Stomach (tissue), 4 donors: ENCODE measurements at regions not wholly inside any gene's neighbourhood (a gene's known extent, or its start where the extent isn't known, plus 50 kb on each side); places are given as distances from the start of the nearest gene placed in this dataset.

ENCODE experiments used
- POLR2AphosphoS5 ChIP-seq, 3 donors: sonication (generic); formaldehyde crosslinking; IDR thresholded peaks; one replicate each; pipeline ENCODE4 v1.6.1; 2016; ENCODE audit warnings: antibody characterized with exemption in 3 of 3
- TF ChIP-seq, protein P1 (sequence below), 7 experiments: fragments of 450-650 bp in 4 of 7; fragments of 200-600 bp in 3 of 7; sonication (generic) in 3 of 7; IDR thresholded peaks; one replicate each; pipeline ENCODE4 v1.5.1; 2016 to 2019; ENCODE audit warnings: antibody characterized with exemption in 7 of 7, control low read depth in 2 of 7, mild to moderate bottlenecking in 1 of 7

DNA sequence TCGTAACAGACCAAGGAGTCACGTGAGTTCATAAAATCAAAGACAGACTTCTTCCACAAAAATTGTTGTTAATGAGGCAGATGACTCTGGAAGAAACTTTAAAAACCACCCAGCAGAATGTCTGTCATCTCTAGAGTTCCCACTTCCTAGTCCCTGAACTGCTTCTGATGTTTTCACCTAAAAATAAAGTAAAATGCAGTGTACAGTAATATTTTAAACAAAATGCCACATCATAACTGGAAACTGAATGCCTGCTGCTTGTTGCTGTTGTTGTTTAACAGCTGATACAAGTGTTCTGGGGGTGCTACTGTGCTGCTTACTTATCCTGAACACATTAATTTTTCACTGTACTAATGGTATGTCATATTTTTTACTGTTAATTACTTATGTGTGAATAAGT is 577.2 kb downstream of the MTRR start:
- TF ChIP-seq, protein P1, sequence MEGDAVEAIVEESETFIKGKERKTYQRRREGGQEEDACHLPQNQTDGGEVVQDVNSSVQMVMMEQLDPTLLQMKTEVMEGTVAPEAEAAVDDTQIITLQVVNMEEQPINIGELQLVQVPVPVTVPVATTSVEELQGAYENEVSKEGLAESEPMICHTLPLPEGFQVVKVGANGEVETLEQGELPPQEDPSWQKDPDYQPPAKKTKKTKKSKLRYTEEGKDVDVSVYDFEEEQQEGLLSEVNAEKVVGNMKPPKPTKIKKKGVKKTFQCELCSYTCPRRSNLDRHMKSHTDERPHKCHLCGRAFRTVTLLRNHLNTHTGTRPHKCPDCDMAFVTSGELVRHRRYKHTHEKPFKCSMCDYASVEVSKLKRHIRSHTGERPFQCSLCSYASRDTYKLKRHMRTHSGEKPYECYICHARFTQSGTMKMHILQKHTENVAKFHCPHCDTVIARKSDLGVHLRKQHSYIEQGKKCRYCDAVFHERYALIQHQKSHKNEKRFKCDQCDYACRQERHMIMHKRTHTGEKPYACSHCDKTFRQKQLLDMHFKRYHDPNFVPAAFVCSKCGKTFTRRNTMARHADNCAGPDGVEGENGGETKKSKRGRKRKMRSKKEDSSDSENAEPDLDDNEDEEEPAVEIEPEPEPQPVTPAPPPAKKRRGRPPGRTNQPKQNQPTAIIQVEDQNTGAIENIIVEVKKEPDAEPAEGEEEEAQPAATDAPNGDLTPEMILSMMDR (IDR thresholded peaks at IDR 0.05) = no peak
- no peak for TF ChIP-seq POLR2AphosphoS5 (IDR thresholded peaks at IDR 0.05)
